Thyroid gland (tissue), 4 donors: ENCODE measurements at regions not wholly inside any gene's neighbourhood (a gene's known extent, or its start where the extent isn't known, plus 50 kb on each side); places are given as distances from the start of the nearest gene placed in this dataset.

Experiments used
- CTCF ChIP-seq, 6 experiments: fragments of 200-600 bp in 3 of 6; fragments of 450-650 bp in 3 of 6; sonication (generic) in 3 of 6; IDR thresholded peaks; one replicate each; pipeline ENCODE4 v1.5.1; 2016 to 2019; ENCODE audit warnings: antibody characterized with exemption in 6 of 6, mild to moderate bottlenecking in 2 of 6, inconsistent platforms in 1 of 6, moderate library complexity in 1 of 6
- POLR2A ChIP-seq, 2 donors: fragments of 450-650 bp; IDR thresholded peaks; one replicate each; pipeline ENCODE4 v1.6.1; 2017; ENCODE audit warnings: antibody characterized with exemption in 2 of 2, mild to moderate bottlenecking in 2 of 2, moderate library complexity in 1 of 2

- TF ChIP-seq CTCF (IDR thresholded peaks at IDR 0.05) = no peak
- TF ChIP-seq POLR2A (IDR thresholded peaks at IDR 0.05) = no peak
These were observed 318.9 kb upstream of the GATB start for GRCh38 chr4:152079543-152080293.
